ENCODE measurements at regions not wholly inside any gene's neighbourhood (a gene's known extent, or its start where the extent isn't known, plus 50 kb on each side); places are given as distances from the start of the nearest gene placed in this dataset.

GRCh38 chr1:173414136-173414535 is 63.0 kb upstream of the PRDX6 start:
- no peaks in the 10 kb centered on the region for H4K20me1 ChIP-seq (replicated peaks; ENCODE audit: control insufficient read depth, insufficient read depth, low read length)
- 28% methylated on average over 3 of the region's 3 CpGs for WGBS (ENCODE audit: insufficient coverage, low coverage, missing lambda C conversion rate)
- ChIA-PET POLR2A (no interaction called here), CTCF (ENCODE audit: low intra/inter-chr PET ratio) (no interaction called here)
- H3K79me2 ChIP-seq (ENCODE audit: control insufficient read depth, insufficient read depth, low read length), result no peaks in the 10 kb centered on the region
- no peaks in the 10 kb centered on the region for H3K9me3 ChIP-seq (replicated peaks; ENCODE audit: control insufficient read depth, insufficient read depth, low read depth, low read length)
- BruUV-seq (replicated peaks), result no TSS peak
- H3K27me3 ChIP-seq (ENCODE audit: control insufficient read depth in 2 of 2, insufficient read depth in 2 of 2, low read length in 2 of 2), result no peaks in the 10 kb centered on the region
- no peak overlapping the region for H3K4me2 ChIP-seq (ENCODE audit: insufficient read depth, low read length)
- peaks cover 8 to 15% of the 10 kb centered on the region in 2 experiments for H3K4me1 ChIP-seq (replicated peaks in 1 of 2; ENCODE audit: control insufficient read depth in 2 of 2, insufficient read depth in 2 of 2, low read length in 2 of 2)
- intact Hi-C loops (cut with micrococcal nuclease), result loop anchor here (5.0 to 10.0 kb wide), 2 partner anchors 87 to 589 kb away; no protein-coding TSS in a partner anchor
- 0 out of 2 replicates have a peak overlapping the region, but pooled peaks have one; percentile 5 for H2AFZ ChIP-seq (ENCODE audit: low read depth, low read length)
- FAIRE-seq (peak; percentile 68), ATAC-seq (peak; percentile 74), DNase-seq (ENCODE audit: extremely low read depth in 1 of 4, low spot score in 3 of 4) (no peak)
- in situ Hi-C loops (cut with MboI), result loop anchor here (5.0 to 10.0 kb wide), 4 partner anchors 157 to 1331 kb away; no protein-coding TSS in a partner anchor
- H3K36me3 ChIP-seq (ENCODE audit: control insufficient read depth, insufficient read depth, low read length), result peaks cover 3% of the 10 kb centered on the region; the same call in 1 of the 3 replicates
- H3K9me1 ChIP-seq (ENCODE audit: control insufficient read depth, insufficient read depth, low read length), result no peaks in the 10 kb centered on the region
- H3K4me3 ChIP-seq, result no peak overlapping the region
- H3K27ac ChIP-seq (ENCODE audit: extremely low read depth, low read depth, low read length), result no peak overlapping the region; the same call in 2 of the 3 replicates
- H3K9ac ChIP-seq (ENCODE audit: insufficient read depth in 1 of 2, low read depth in 2 of 2, low read length in 2 of 2), result no peak overlapping the region
- TF ChIP-seq ZFP1 (CRISPR knock-in tag; IDR thresholded peaks at IDR 0.05) (no peak), ATF4 (CRISPR knock-in tag; IDR thresholded peaks at IDR 0.05) (no peak), POLR2AphosphoS5 (IDR thresholded peaks at IDR 0.05; ENCODE audit: control insufficient read depth, insufficient read depth, low read depth, low read length) (no peak), ZNF134 (CRISPR knock-in tag; conservative IDR thresholded peaks at IDR 0.05) (peak; percentile 46; the same call in 1 of the 2 replicates), SPI1 (IDR thresholded peaks at IDR 0.05; ENCODE audit: borderline replicate concordance, low read depth, low read length) (peak; percentile 40; the same call in 1 of the 2 replicates), ZNF324 (CRISPR knock-in tag; IDR thresholded peaks at IDR 0.05) (no peak), PRPF4 (IDR thresholded peaks at IDR 0.05; ENCODE audit: insufficient read depth, low read depth, low read length, poor library complexity, severe bottlenecking) (no peak), CTBP1 (IDR thresholded peaks at IDR 0.05; ENCODE audit: borderline replicate concordance) (0 out of 2 replicates have a peak, but pooled peaks have one; percentile 17), ZNF146 (CRISPR knock-in tag; IDR thresholded peaks at IDR 0.05; ENCODE audit: unreplicated experiment) (no peak), ESRRB (CRISPR knock-in tag; IDR thresholded peaks at IDR 0.05; ENCODE audit: borderline replicate concordance) (no peak), NR2C1 (IDR thresholded peaks at IDR 0.05) (no peak), NR2C1 (tag; IDR thresholded peaks at IDR 0.05) (0 out of 2 replicates have a peak, but pooled peaks have one; percentile 39), MTA1 (IDR thresholded peaks at IDR 0.05; ENCODE audit: borderline replicate concordance) (no peak), CBX2 (IDR thresholded peaks at IDR 0.05; ENCODE audit: insufficient read depth, low read length, poor library complexity, severe bottlenecking) (no peak), LCOR (CRISPR knock-in tag; IDR thresholded peaks at IDR 0.05) (no peak), HNRNPK (IDR thresholded peaks at IDR 0.05; ENCODE audit: low read depth, low read length, poor library complexity, severe bottlenecking) (no peak)
